ENCODE measurements at regions not wholly inside any gene's neighbourhood (a gene's known extent, or its start where the extent isn't known, plus 50 kb on each side); places are given as distances from the start of the nearest gene placed in this dataset.

DNA sequence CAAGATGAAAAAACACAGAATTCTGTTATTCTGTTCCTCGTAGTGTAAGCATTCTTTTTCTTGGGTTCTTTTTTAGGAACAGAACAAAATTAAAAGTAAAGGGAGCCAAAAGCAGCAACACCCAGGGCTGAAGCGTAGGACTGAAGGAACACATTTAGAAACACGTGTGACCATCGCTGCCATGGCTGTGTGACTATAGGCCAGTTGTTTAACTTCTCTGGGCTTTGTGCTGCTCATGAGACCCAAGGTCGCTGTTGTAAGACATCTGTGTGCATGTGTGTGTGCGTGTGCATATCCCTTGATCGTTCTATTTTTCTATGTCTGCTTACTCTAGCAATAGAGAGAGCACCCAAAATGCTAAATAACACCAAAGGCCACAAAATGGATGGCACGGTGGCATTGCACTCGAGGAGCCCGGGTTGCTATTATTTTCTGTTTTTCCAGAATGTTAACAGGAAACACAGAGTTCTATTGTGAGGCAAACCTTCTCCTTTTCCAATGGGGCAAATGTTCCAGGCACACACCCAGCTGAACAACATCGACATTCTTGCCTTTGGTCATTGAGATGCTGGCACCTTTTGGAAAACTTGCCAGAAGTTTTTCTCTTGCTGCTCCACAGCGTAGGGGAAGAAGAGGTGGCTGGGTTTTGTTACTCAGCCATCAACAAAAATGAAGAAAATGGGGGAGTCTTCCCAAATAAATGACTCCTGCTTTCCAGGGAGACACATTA lies 267.8 kb upstream of the ECI2 start:
- TF ChIP-seq, protein P1, sequence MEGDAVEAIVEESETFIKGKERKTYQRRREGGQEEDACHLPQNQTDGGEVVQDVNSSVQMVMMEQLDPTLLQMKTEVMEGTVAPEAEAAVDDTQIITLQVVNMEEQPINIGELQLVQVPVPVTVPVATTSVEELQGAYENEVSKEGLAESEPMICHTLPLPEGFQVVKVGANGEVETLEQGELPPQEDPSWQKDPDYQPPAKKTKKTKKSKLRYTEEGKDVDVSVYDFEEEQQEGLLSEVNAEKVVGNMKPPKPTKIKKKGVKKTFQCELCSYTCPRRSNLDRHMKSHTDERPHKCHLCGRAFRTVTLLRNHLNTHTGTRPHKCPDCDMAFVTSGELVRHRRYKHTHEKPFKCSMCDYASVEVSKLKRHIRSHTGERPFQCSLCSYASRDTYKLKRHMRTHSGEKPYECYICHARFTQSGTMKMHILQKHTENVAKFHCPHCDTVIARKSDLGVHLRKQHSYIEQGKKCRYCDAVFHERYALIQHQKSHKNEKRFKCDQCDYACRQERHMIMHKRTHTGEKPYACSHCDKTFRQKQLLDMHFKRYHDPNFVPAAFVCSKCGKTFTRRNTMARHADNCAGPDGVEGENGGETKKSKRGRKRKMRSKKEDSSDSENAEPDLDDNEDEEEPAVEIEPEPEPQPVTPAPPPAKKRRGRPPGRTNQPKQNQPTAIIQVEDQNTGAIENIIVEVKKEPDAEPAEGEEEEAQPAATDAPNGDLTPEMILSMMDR (IDR thresholded peaks at IDR 0.05; ENCODE audit: insufficient read depth, low read depth, low read length, missing control alignments): no peak
- no peak for DNase-seq (ENCODE audit: low read depth)
- no peak overlapping the region for H3K4me3 ChIP-seq (ENCODE audit: low read depth, low read length)

DNA sequence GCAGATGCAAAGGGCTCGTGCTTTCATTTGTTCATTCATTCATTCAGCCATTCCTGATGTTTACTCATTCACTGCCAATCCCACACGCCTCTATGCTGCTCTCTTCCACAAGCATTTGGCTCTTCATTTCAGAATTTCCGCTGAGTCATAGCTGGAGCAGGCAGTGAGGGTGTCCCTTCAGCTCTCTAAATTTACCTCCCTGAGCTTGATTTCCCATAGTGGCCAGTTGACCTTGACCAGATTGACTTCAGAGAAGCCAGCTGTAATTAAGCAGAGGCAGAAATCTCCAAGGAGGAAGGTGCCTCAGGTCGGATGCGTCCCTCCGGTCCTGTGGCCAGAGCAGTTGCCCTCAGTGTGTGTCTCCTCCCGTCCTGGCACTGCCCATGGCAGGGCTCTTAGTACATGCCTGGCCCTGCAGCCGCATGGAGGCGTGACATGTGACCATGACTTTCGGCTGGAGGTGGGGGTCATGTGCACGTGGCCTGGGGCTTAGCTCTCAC lies 267.2 kb upstream of the ECI2 start:
- TF ChIP-seq, protein P1 (IDR thresholded peaks at IDR 0.05; ENCODE audit: insufficient read depth, low read depth, low read length, missing control alignments): no peak
- no peak overlapping the region for H3K4me3 ChIP-seq (ENCODE audit: low read depth, low read length)
- DNase-seq (ENCODE audit: low read depth): peak; percentile 21

DNA sequence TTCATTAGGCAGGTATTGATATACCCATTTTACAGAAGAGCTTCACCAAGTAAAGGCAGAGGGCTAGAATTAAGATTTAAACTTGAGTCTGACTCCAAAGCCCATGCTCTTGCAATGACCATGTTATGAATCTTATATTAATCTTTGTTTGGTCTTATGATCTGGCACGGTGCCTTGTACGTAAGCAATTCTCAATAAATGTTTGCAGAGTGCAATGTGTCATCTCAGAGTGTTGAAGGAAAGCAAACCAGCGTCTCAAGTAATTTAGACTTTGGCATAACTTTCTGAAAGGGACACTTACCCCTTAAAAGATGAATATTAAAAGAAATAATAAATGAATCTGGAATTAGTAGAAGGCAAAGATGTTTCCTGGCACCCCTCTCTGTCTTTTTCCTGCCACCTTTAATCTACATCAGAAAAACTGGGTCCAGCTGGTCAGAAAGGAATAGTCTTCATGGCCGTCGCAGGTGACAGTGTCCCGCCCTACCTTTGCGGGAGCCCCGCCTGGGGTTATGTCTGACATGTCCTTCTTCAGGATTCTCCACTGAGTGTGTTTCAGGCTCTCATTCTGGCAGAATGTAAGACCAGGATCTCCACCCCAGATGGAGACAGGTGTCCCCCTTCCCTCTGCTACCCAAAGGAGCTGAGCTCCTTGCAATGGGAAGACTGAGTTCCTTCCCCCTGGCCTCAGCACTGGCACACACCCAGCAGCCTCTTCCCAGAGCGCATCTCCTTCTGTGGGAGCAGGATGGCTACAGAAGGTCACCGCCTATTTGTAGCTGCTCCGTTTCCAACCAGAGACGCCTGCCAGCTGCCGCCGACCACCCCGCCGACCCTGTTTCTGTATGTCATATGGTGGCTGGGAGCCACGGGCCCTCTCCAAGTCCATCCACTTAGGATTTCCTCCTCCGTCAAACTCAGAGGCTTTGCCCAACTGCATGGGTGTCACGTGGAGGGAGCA lies 266.3 kb upstream of the ECI2 start:
- TF ChIP-seq, protein P1 (IDR thresholded peaks at IDR 0.05; ENCODE audit: insufficient read depth, low read depth, low read length, missing control alignments): no peak
- no peak overlapping the region for H3K4me3 ChIP-seq (ENCODE audit: low read depth, low read length)
- DNase-seq (ENCODE audit: low read depth): no peak

DNA sequence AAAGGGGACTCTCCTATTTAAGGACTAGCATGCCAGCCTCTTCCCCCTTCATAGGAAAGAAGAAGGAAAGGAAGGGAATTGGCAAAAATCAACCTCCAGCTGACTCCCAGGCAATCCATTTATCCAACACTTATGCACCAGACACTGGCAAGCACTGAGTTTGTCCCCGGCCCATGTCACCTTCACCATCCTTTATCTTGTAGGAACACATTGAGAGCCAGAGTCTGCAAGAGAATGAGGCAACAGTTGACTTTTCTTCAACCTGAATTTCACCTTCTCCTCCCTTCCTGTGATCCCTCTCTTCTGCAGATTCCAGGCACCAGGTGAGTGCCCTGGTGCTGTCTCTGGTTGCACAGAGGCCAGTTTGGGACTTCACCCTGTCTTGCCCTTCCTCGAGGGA lies 264.3 kb upstream of the ECI2 start:
- no peak for DNase-seq (ENCODE audit: low read depth)
- no peak overlapping the region for H3K4me3 ChIP-seq (ENCODE audit: low read depth, low read length)
- TF ChIP-seq, protein P1 (IDR thresholded peaks at IDR 0.05; ENCODE audit: insufficient read depth, low read depth, low read length, missing control alignments): no peak

DNA sequence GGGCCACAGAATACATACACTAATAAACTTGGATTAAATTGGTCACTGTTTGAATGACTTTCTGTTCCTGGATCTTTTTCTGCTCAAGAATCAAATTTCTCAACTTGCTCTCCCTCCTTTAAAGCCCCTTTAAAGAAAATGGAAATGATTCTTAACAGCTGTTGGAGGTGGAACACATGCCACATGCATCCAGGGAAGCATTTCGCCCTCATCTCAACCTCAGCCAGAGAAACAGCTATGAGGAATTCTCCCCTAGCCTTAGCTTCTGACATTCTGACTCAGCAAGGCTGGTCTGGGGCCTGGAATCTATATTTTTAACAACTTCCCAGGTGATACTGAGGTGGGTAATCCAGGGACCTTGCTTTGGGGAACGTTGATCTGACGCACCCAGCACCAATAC lies 263.4 kb upstream of the ECI2 start:
- TF ChIP-seq, protein P1 (IDR thresholded peaks at IDR 0.05; ENCODE audit: insufficient read depth, low read depth, low read length, missing control alignments): no peak
- no peak for DNase-seq (ENCODE audit: low read depth)

DNA sequence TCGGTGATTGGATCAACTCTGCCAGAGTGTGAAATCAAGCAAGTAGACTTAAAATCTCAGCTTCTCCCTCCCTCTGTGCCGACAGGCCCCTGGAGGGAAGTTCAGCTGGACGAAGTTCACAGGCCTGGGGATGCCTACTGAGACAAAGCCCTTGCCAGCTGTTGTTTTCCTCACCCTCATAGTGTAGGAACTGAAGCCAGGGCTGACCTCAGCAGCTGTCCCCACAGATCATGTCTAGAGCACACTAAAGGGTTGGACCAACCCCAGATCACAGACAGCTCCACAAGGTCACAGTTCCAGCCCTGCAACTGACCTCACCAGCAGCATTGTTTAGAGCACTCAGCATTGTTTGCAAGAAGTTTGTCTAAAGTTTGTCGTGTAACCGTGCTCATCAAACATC lies 261.9 kb upstream of the ECI2 start:
- no peak overlapping the region for H3K4me3 ChIP-seq (ENCODE audit: low read depth, low read length)
- no peak for DNase-seq (ENCODE audit: low read depth)
- TF ChIP-seq, protein P1 (IDR thresholded peaks at IDR 0.05; ENCODE audit: insufficient read depth, low read depth, low read length, missing control alignments): no peak

More for the DNA sequence above, 263.4 kb upstream of the ECI2 start:
- H3K4me3 ChIP-seq (ENCODE audit: low read depth, low read length): no peak overlapping the region

Data from GM12865 (cell line).